ENCODE measurements at regions not wholly inside any gene's neighbourhood (a gene's known extent, or its start where the extent isn't known, plus 50 kb on each side); places are given as distances from the start of the nearest gene placed in this dataset.

DNA sequence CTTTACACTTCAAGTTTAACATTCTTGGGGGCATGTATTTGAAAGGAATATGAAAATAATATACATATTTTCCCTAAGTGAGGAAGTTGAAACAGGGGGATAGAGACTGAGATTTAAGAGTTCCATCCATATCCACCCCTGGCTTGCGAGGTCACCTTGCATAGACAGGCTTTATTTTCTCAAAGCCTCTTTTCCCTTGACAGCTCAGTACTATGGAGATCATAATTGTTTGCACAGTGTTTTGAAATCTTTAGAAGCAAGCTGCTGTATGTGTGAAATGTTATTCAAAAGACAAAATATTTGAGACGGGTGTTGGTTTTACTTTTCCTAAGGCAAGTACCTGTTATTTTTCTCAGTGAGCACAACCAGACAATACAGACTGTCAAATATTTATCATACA is 163.1 kb downstream of the LRRC70 start:
- TF ChIP-seq CTCF (IDR thresholded peaks at IDR 0.05) (no peak), POLR2A (IDR thresholded peaks at IDR 0.05) (no peak)

Measured in transverse colon (tissue), 3 donors.